ENCODE measurements at regions not wholly inside any gene's neighbourhood (a gene's known extent, or its start where the extent isn't known, plus 50 kb on each side); places are given as distances from the start of the nearest gene placed in this dataset.
"Not testable (repeated sequence)": the region's sequence is repeated elsewhere in the genome, so short reads cannot be mapped to it uniquely, and the experiment has no call there.

- DNase-seq = peak; percentile 67
Measured at GRCh38 chr15:19973718-19974117, 567.9 kb downstream of the GOLGA6L6 start.

GRCh38 chr15:19972582-19972981 is 569.0 kb downstream of the GOLGA6L6 start:
- DNase-seq = not testable (repeated sequence)

- not testable (repeated sequence) for DNase-seq
Measured at GRCh38 chr15:19965574-19965973, 576.0 kb downstream of the GOLGA6L6 start.

- DNase-seq = not testable (repeated sequence)
Measured at GRCh38 chr15:19964480-19964879, 577.1 kb downstream of the GOLGA6L6 start.

GRCh38 chr15:19956124-19956796 is 585.3 kb downstream of the GOLGA6L6 start:
- DNase-seq = no peak

GRCh38 chr15:19944261-19944888 is 597.2 kb downstream of the GOLGA6L6 start:
- no peak for DNase-seq

GRCh38 chr15:19943515-19943914 is 598.1 kb downstream of the GOLGA6L6 start:
- no peak for DNase-seq

GRCh38 chr15:19903281-19903680 is 638.3 kb downstream of the GOLGA6L6 start:
- DNase-seq = not testable (repeated sequence)

- not testable (repeated sequence) for DNase-seq
Measured at GRCh38 chr15:19902388-19902787, 639.2 kb downstream of the GOLGA6L6 start.

GRCh38 chr15:19901414-19901813 is 640.2 kb downstream of the GOLGA6L6 start:
- not testable (repeated sequence) for DNase-seq

GRCh38 chr15:19899021-19899824 is 642.4 kb downstream of the GOLGA6L6 start:
- DNase-seq = no peak

GRCh38 chr15:19888811-19889210 is 652.8 kb downstream of the GOLGA6L6 start:
- not testable (repeated sequence) for DNase-seq

GRCh38 chr15:19844061-19844460 is 697.5 kb downstream of the GOLGA6L6 start:
- not testable (repeated sequence) for DNase-seq
